ENCODE measurements at regions not wholly inside any gene's neighbourhood (a gene's known extent, or its start where the extent isn't known, plus 50 kb on each side); places are given as distances from the start of the nearest gene placed in this dataset.

DNA sequence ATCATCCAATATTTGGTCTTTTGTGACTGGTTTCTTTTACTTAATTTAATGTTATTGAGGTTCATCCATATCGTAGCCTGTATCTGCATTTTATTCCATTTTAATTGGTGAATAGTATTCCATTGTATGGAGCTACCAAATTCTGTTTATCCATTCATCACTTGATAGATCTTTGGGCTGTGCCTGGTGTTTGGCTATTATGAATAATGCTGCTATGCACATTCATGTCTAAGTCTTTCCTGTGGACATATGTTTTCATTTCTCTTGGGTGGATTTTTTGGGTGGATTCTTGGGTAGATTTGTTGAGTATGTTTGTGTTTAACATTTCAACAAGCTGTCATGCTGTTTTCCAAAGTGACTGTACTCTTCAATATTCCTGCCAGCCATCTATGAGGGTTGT lies 52.5 kb upstream of the NEDD4L start:
- DNase-seq (ENCODE audit: low read depth) = no peak
- TF ChIP-seq, protein P1, sequence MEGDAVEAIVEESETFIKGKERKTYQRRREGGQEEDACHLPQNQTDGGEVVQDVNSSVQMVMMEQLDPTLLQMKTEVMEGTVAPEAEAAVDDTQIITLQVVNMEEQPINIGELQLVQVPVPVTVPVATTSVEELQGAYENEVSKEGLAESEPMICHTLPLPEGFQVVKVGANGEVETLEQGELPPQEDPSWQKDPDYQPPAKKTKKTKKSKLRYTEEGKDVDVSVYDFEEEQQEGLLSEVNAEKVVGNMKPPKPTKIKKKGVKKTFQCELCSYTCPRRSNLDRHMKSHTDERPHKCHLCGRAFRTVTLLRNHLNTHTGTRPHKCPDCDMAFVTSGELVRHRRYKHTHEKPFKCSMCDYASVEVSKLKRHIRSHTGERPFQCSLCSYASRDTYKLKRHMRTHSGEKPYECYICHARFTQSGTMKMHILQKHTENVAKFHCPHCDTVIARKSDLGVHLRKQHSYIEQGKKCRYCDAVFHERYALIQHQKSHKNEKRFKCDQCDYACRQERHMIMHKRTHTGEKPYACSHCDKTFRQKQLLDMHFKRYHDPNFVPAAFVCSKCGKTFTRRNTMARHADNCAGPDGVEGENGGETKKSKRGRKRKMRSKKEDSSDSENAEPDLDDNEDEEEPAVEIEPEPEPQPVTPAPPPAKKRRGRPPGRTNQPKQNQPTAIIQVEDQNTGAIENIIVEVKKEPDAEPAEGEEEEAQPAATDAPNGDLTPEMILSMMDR (IDR thresholded peaks at IDR 0.05; ENCODE audit: insufficient read depth, low read depth, low read length, missing control alignments) = no peak
- no peak overlapping the region for H3K4me3 ChIP-seq (ENCODE audit: low read length)

DNA sequence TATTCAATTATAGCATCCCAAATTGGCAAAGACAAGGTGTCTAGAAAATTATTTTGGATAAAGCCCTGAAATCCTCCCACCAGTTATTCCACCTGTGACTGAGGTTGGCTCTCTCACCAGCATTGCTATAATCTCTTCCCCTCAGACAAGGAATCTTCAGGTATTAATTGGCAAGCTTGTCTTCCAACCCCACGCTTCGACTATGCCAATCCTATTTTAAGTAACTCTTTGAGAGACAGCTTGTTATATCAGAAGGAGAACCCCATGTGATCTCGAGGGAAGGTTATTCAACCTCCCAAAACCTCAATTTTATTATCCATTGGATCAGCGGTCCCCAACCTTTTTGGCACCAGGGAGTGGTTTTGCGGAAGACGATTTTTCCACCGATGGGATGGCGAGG lies 54.5 kb upstream of the NEDD4L start:
- H3K4me3 ChIP-seq (ENCODE audit: low read length) = no peak overlapping the region

DNA sequence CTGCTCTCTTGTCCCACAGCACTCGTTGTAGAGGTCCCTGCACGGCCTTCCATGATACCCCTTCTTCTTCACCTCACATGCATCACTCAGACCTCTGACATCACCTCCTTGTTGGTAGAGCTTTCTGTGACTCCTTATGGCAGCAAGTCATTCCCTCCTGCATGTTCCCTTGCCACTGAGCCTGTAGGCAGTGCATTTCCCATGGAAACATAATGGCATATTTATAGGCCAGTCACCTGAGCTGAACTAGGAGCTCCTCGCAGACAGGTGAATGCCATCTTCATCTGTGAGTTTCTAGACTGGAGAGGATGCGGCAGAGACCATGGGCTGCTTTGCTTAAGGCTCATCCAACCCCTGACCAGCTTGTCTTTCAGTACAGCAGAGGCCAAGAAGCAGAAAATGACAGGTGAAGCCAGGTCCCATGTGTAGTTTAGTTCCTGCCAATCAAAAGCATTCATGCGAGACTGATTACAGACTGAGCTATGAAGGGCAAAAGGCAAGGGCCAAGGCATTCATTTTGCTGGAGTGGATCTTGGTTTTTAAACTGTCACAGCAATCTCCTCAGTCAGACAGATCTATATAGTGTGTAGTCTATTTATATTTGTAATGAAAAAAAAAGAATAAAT lies 59.4 kb upstream of the NEDD4L start:
- DNase-seq (ENCODE audit: low read depth) = no peak
- TF ChIP-seq, protein P1 (IDR thresholded peaks at IDR 0.05; ENCODE audit: insufficient read depth, low read depth, low read length, missing control alignments) = no peak
- H3K4me3 ChIP-seq (ENCODE audit: low read length) = no peak overlapping the region

More for the DNA sequence above, 54.5 kb upstream of the NEDD4L start:
- TF ChIP-seq, protein P1 (IDR thresholded peaks at IDR 0.05; ENCODE audit: insufficient read depth, low read depth, low read length, missing control alignments) = no peak
- no peak for DNase-seq (ENCODE audit: low read depth)

DNA sequence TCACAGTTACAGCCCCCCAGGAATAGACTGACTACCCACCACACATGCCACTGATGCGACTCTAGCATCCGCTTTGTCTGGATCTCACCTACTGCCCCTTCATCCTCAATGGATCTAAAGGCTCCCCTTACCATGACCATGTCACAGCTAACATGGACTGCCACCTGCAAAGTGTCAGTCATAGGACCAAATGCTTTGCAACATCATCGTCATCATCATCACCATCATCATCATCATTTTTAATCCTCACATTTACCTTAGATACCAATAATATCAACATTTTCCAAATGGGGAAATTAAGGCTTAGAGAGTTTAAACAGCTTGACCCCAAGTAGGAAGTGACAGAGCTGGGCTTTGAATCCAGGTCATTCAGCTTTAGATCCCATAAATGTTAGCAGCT lies 60.1 kb upstream of the NEDD4L start:
- TF ChIP-seq, protein P1 (IDR thresholded peaks at IDR 0.05; ENCODE audit: insufficient read depth, low read depth, low read length, missing control alignments) = no peak
- H3K4me3 ChIP-seq (ENCODE audit: low read length) = no peak overlapping the region
- no peak for DNase-seq (ENCODE audit: low read depth)

DNA sequence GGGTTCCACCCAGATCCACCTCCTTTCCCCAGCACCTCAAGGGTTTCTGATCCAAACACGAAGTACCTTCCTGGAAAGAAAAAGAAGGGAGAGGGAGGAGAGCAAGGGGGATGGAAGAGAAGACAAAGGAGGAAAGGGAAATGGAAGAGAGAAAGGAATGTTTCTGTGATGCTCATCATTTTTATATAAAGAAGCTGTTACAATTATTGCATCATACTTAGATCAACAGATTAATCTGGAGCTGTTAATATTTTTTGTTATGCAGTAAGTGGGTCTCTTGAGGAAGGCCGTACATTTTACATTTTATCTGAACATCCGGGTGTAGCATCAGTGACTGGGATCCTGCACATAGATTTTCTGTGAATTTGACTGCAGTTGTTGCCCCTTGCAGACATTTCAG lies 60.6 kb upstream of the NEDD4L start:
- DNase-seq (ENCODE audit: low read depth) = no peak
- TF ChIP-seq, protein P1 (IDR thresholded peaks at IDR 0.05; ENCODE audit: insufficient read depth, low read depth, low read length, missing control alignments) = no peak
- H3K4me3 ChIP-seq (ENCODE audit: low read length) = no peak overlapping the region

DNA sequence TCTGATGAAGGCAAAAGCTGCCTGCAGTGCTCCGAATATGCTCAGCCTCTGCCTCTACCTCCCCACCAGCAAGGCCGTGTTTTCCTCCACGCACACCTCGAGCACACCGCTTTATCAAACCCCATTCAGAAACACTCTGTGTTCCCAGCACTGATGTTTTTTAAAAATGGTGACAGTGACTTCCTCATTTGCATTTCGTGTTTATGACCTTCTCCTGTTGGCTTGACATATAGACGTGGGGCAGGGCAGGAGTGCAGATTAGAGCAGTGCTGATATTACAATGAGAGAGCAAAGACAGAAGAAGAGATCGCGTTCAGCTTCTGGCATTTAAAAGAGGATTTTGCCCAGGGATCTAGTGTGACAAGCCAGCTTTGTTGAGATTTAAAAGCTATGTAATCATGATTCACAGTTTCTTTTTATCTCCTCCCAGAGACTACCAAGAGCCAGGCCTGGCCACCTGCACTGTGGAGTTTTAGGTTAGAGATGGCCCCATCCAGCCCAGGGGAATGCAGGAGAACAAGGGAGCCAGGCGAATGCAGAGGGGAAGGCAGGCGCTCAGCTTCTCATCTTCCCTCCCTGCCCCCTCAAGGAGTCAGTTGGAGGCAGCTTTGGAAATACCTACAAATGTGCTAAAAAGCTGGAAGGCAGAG lies 61.5 kb upstream of the NEDD4L start:
- peak; percentile 23 for DNase-seq (ENCODE audit: low read depth)
- TF ChIP-seq, protein P1 (IDR thresholded peaks at IDR 0.05; ENCODE audit: insufficient read depth, low read depth, low read length, missing control alignments) = no peak
- no peak overlapping the region for H3K4me3 ChIP-seq (ENCODE audit: low read length)
